Ovary (tissue), 3 donors: ENCODE measurements at regions not wholly inside any gene's neighbourhood (a gene's known extent, or its start where the extent isn't known, plus 50 kb on each side); places are given as distances from the start of the nearest gene placed in this dataset.

Experiments used
- CTCF ChIP-seq, 3 donors: fragments of 450-650 bp in 2 of 3; fragments of 200-600 bp in 1 of 3; IDR thresholded peaks; one replicate each; pipeline versions ENCODE4 v1.5.1 to v1.8.0; 2016 to 2022; ENCODE audit warnings: antibody characterized with exemption in 3 of 3, mild to moderate bottlenecking in 1 of 3
- EP300 ChIP-seq: sonication (generic); formaldehyde crosslinking; IDR thresholded peaks from one replicate; pipeline ENCODE4 v1.6.1; 2017; ENCODE audit warnings: antibody characterized with exemption
- POLR2A ChIP-seq: fragments of 450-650 bp; IDR thresholded peaks from one replicate; pipeline ENCODE4 v1.6.1; 2017; ENCODE audit warnings: antibody characterized with exemption, mild to moderate bottlenecking, moderate library complexity
- donor health status: DM: no; HTN: no; CAD: no.

- TF ChIP-seq CTCF (IDR thresholded peaks at IDR 0.05) (no peak), POLR2A (no peak), EP300 (no peak)
Observed at GRCh38 chr11:119909077-119909476, 180.1 kb upstream of the NECTIN1 start.
